ENCODE measurements at regions not wholly inside any gene's neighbourhood (a gene's known extent, or its start where the extent isn't known, plus 50 kb on each side); places are given as distances from the start of the nearest gene placed in this dataset.

DNA sequence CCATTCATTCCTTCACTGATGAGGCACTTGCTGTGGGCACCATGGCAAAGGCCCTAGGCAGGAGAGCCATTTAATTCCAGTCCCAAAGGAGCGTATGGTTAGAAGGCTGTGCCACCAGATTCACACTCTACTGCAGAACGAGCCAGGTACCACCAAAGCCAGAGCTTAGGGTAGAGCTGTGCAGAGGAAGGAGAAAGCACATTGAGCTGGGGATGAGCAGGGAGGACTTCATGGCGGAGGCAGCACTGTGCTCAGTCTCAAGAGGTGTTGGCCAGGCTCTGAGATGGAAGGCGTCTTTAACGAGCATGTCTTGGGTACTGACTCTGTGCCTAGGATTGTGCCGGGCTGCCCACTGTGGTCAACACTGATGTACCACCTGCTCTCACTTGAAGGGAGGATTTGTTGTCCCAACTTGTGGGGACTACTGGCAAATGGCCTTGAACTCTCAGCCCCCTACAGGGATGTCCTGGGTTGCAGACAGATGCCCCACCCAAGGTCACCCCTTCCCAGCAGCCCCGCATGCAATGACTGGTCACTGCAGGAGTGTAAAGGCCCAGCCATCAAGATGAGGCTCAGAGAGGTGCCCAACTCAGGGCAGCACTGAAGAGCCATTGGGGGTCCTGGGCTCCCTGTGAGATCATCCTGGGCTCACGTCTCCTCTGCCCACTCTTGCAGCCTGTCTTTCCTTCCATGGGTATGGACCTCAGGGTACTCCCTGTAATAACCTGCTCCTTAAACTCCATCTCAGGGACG, 251.4 kb downstream of the GLI2 start:
- H3K27me3 ChIP-seq (ENCODE audit: control insufficient read depth, insufficient read depth, low read length): no peaks in the 10 kb centered on the region

GRCh38 chr2:120988051-120988699, 252.5 kb downstream of the GLI2 start:
- Histone ChIP-seq H3K4me3 (ENCODE audit: low read length) (no peak overlapping the region), H3K9ac (ENCODE audit: low read length) (no peak overlapping the region), H3K36me3 (ENCODE audit: control insufficient read depth, insufficient read depth, low read length) (no peaks in the 10 kb centered on the region), H3K4me1 (ENCODE audit: control insufficient read depth, insufficient read depth, low read length) (no peaks in the 10 kb centered on the region), H3K27me3 (ENCODE audit: control insufficient read depth, insufficient read depth, low read length) (no peaks in the 10 kb centered on the region), H3K9me3 (ENCODE audit: control insufficient read depth, low read length) (no peaks in the 10 kb centered on the region)

More for the DNA sequence above, 251.4 kb downstream of the GLI2 start:
- no peaks in the 10 kb centered on the region for H3K36me3 ChIP-seq (ENCODE audit: control insufficient read depth, insufficient read depth, low read length)
- no peaks in the 10 kb centered on the region for H3K4me1 ChIP-seq (ENCODE audit: control insufficient read depth, insufficient read depth, low read length)
- H3K9me3 ChIP-seq (ENCODE audit: control insufficient read depth, low read length): no peaks in the 10 kb centered on the region
- no peak overlapping the region for H3K4me3 ChIP-seq (ENCODE audit: low read length)
- no peak overlapping the region for H3K9ac ChIP-seq (ENCODE audit: low read length)

DNA sequence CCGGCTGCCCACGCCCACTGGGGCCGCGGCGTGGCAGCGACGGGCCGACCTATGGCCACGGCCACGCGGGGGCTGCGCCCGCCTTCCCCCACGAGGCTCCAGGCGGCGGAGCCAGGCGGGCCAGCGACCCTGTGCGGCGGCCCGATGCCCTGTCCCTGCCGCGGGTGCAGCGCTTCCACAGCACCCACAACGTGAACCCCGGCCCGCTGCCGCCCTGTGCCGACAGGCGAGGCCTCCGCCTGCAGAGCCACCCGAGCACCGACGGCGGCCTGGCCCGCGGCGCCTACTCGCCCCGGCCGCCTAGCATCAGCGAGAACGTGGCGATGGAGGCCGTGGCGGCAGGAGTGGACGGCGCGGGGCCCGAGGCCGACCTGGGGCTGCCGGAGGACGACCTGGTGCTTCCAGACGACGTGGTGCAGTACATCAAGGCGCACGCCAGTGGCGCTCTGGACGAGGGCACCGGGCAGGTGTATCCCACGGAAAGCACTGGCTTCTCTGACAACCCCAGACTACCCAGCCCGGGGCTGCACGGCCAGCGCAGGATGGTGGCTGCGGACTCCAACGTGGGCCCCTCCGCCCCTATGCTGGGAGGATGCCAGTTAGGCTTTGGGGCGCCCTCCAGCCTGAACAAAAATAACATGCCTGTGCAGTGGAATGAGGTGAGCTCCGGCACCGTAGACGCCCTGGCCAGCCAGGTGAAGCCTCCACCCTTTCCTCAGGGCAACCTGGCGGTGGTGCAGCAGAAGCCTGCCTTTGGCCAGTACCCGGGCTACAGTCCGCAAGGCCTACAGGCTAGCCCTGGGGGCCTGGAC, 253.2 kb downstream of the GLI2 start:
- no peaks in the 10 kb centered on the region for H3K9me3 ChIP-seq (ENCODE audit: control insufficient read depth, low read length)
- H3K4me1 ChIP-seq (ENCODE audit: control insufficient read depth, insufficient read depth, low read length): no peaks in the 10 kb centered on the region
- H3K9ac ChIP-seq (ENCODE audit: low read length): no peak overlapping the region
- no peaks in the 10 kb centered on the region for H3K27me3 ChIP-seq (ENCODE audit: control insufficient read depth, insufficient read depth, low read length)
- no peak overlapping the region for H3K4me3 ChIP-seq (ENCODE audit: low read length)
- no peaks in the 10 kb centered on the region for H3K36me3 ChIP-seq (ENCODE audit: control insufficient read depth, insufficient read depth, low read length)

GRCh38 chr2:120989512-120990441, 254.1 kb downstream of the GLI2 start:
- no peaks in the 10 kb centered on the region for H3K9me3 ChIP-seq (ENCODE audit: control insufficient read depth, low read length)
- H3K9ac ChIP-seq (ENCODE audit: low read length): no peak overlapping the region
- H3K36me3 ChIP-seq (ENCODE audit: control insufficient read depth, insufficient read depth, low read length): no peaks in the 10 kb centered on the region

GRCh38 chr2:120990451-120990871, 254.8 kb downstream of the GLI2 start:
- no peaks in the 10 kb centered on the region for H3K9me3 ChIP-seq (ENCODE audit: control insufficient read depth, low read length)
- H3K4me3 ChIP-seq (ENCODE audit: low read length): no peak overlapping the region
- H3K9ac ChIP-seq (ENCODE audit: low read length): no peak overlapping the region
- no peaks in the 10 kb centered on the region for H3K27me3 ChIP-seq (ENCODE audit: control insufficient read depth, insufficient read depth, low read length)
- H3K36me3 ChIP-seq (ENCODE audit: control insufficient read depth, insufficient read depth, low read length): no peaks in the 10 kb centered on the region
- no peaks in the 10 kb centered on the region for H3K4me1 ChIP-seq (ENCODE audit: control insufficient read depth, insufficient read depth, low read length)

More at GRCh38 chr2:120989512-120990441, 254.1 kb downstream of the GLI2 start:
- Histone ChIP-seq H3K27me3 (ENCODE audit: control insufficient read depth, insufficient read depth, low read length) (no peaks in the 10 kb centered on the region), H3K4me3 (ENCODE audit: low read length) (no peak overlapping the region), H3K4me1 (ENCODE audit: control insufficient read depth, insufficient read depth, low read length) (no peaks in the 10 kb centered on the region)

GRCh38 chr2:120991441-120991840, 255.8 kb downstream of the GLI2 start:
- Histone ChIP-seq H3K4me1 (ENCODE audit: control insufficient read depth, insufficient read depth, low read length) (no peaks in the 10 kb centered on the region), H3K27me3 (ENCODE audit: control insufficient read depth, insufficient read depth, low read length) (no peaks in the 10 kb centered on the region), H3K9ac (ENCODE audit: low read length) (no peak overlapping the region), H3K9me3 (ENCODE audit: control insufficient read depth, low read length) (no peaks in the 10 kb centered on the region), H3K36me3 (ENCODE audit: control insufficient read depth, insufficient read depth, low read length) (no peaks in the 10 kb centered on the region), H3K4me3 (ENCODE audit: low read length) (no peak overlapping the region)

DNA sequence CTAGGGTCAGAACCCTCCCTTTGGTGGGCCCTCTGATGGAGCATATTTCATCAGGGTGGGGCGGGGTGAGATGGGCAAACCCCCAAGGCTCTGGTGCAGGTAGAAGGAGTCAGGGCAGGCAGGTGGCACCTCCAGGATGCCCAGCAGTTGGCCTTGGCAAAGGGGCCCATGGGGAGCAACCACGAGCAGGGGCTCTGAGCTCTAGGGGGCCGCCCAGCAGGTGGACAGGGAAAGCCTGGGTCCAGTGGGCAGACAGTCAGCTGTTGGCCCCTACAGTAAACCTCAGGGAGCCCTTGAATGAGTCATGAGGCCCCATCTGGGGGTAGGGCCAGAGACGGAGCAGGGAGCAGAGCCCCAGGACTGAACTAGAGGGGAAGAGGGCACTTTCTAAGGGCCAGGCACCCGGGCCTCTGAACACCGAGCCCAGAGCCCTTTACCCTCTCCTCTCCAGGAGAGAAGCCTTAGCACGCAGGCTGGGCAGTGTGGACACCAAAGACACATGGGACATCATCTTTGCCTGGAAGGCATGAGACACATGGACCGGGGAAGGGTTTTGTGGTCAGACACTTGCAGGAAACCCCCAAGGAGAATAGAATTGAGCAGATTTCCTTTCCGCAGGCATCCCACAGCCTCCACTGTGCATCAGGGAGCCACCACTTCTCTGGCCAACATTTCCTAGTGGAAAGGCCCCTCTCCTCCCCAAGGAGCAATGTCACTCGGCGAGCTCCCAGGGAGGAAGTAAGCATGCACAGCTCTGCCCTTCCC, 257.3 kb downstream of the GLI2 start:
- Histone ChIP-seq H3K27me3 (ENCODE audit: control insufficient read depth, insufficient read depth, low read length) (no peaks in the 10 kb centered on the region), H3K4me3 (ENCODE audit: low read length) (no peak overlapping the region), H3K9ac (ENCODE audit: low read length) (no peak overlapping the region), H3K4me1 (ENCODE audit: control insufficient read depth, insufficient read depth, low read length) (no peaks in the 10 kb centered on the region), H3K36me3 (ENCODE audit: control insufficient read depth, insufficient read depth, low read length) (no peaks in the 10 kb centered on the region), H3K9me3 (ENCODE audit: control insufficient read depth, low read length) (no peaks in the 10 kb centered on the region)

GRCh38 chr2:120993661-120994060, 258.0 kb downstream of the GLI2 start:
- no peaks in the 10 kb centered on the region for H3K9me3 ChIP-seq (ENCODE audit: control insufficient read depth, low read length)

GRCh38 chr2:120994301-120994995, 258.8 kb downstream of the GLI2 start:
- no peaks in the 10 kb centered on the region for H3K36me3 ChIP-seq (ENCODE audit: control insufficient read depth, insufficient read depth, low read length)
- H3K9me3 ChIP-seq (ENCODE audit: control insufficient read depth, low read length): no peaks in the 10 kb centered on the region

More at GRCh38 chr2:120993661-120994060, 258.0 kb downstream of the GLI2 start:
- Histone ChIP-seq H3K36me3 (ENCODE audit: control insufficient read depth, insufficient read depth, low read length) (no peaks in the 10 kb centered on the region), H3K27me3 (ENCODE audit: control insufficient read depth, insufficient read depth, low read length) (no peaks in the 10 kb centered on the region), H3K4me1 (ENCODE audit: control insufficient read depth, insufficient read depth, low read length) (no peaks in the 10 kb centered on the region), H3K4me3 (ENCODE audit: low read length) (no peak overlapping the region), H3K9ac (ENCODE audit: low read length) (no peak overlapping the region)

DNA sequence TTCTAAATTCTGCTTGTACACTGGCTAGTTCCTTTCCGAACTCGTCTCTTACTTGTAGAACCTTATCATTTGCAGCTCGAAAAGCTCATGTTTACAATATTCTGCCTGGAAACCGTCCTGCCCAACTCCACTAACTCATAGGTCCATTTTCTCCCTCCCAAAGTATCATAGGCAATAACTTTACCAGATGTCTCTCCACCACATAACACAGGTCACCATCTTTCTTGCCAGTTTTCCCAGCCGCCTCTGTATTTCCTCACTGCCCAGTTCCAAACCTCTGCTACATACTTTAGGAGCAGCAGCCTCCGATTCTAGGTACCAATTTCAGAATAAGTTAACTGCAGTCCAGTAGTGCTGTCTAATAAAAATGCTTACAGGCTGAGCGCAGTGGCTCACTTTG, 259.5 kb downstream of the GLI2 start:
- H3K4me1 ChIP-seq (ENCODE audit: control insufficient read depth, insufficient read depth, low read length): no peaks in the 10 kb centered on the region
- H3K36me3 ChIP-seq (ENCODE audit: control insufficient read depth, insufficient read depth, low read length): no peaks in the 10 kb centered on the region
- H3K9me3 ChIP-seq (ENCODE audit: control insufficient read depth, low read length): no peaks in the 10 kb centered on the region
- no peak overlapping the region for H3K9ac ChIP-seq (ENCODE audit: low read length)
- H3K4me3 ChIP-seq (ENCODE audit: low read length): no peak overlapping the region
- H3K27me3 ChIP-seq (ENCODE audit: control insufficient read depth, insufficient read depth, low read length): no peaks in the 10 kb centered on the region

More at GRCh38 chr2:120994301-120994995, 258.8 kb downstream of the GLI2 start:
- Histone ChIP-seq H3K4me1 (ENCODE audit: control insufficient read depth, insufficient read depth, low read length) (no peaks in the 10 kb centered on the region), H3K9ac (ENCODE audit: low read length) (no peak overlapping the region), H3K4me3 (ENCODE audit: low read length) (no peak overlapping the region), H3K27me3 (ENCODE audit: control insufficient read depth, insufficient read depth, low read length) (no peaks in the 10 kb centered on the region)

Data from mucosa of stomach (tissue), 1 donor.